NOMO-1 treated with DMSO at 0.1 percent for 48 hours (cell line): ENCODE measurements at regions not wholly inside any gene's neighbourhood (a gene's known extent, or its start where the extent isn't known, plus 50 kb on each side); places are given as distances from the start of the nearest gene placed in this dataset.
"Not testable (repeated sequence)": the region's sequence is repeated elsewhere in the genome, so short reads cannot be mapped to it uniquely, and the experiment has no call there.

Experiments used
- DNase-seq: peaks from one replicate; lab custom pipeline; 2025; ENCODE audit not compliant: unreplicated experiment; lab: John Stamatoyannopoulos, UW

GRCh38 chr7:104956753-104957450 is 57.1 kb upstream of the KMT2E start:
- peak; percentile 80 for DNase-seq

- no peak for DNase-seq
Observed at GRCh38 chr7:104958371-104958865, 55.6 kb upstream of the KMT2E start.

- not testable (repeated sequence) for DNase-seq
Observed at GRCh38 chr7:104959483-104959882, 54.5 kb upstream of the KMT2E start.

- peak; percentile 89 for DNase-seq
Observed at GRCh38 chr7:104960741-104961448, 53.1 kb upstream of the KMT2E start.

GRCh38 chr7:104961821-104962220 is 52.2 kb upstream of the KMT2E start:
- no peak for DNase-seq

GRCh38 chr7:104962781-104963180 is 51.2 kb upstream of the KMT2E start:
- no peak for DNase-seq

GRCh38 chr7:104963378-104963990 is 50.5 kb upstream of the KMT2E start:
- no peak for DNase-seq

- DNase-seq: no peak
Observed at GRCh38 chr7:104963991-104964385, 50.0 kb upstream of the KMT2E start.
